ENCODE measurements at regions not wholly inside any gene's neighbourhood (a gene's known extent, or its start where the extent isn't known, plus 50 kb on each side); places are given as distances from the start of the nearest gene placed in this dataset.

DNA sequence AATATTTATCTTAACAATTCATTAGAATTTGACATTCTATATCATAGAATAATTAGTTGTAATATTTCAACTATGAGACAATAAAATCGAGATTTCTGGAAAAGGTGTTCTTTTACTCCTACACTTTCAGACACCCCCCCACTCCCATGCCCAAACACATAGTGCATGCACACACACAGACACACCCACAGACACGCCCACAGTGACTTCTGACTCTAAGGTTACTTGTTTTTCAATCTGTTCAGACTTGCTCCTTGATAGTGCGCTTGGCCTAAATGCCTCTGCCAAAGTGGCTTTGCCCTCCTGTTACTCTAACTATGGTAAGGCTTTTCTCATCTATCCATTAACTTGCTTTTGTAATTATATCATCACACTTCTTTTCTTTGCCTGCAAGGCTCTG, 144.0 kb upstream of the PPP1R3A start:
- no peaks in the 10 kb centered on the region for H4K20me1 ChIP-seq (ENCODE audit: insufficient read depth)
- H3K36me3 ChIP-seq (ENCODE audit: control insufficient read depth in 1 of 2, insufficient read depth in 2 of 2, low read length in 2 of 2), result no peaks in the 10 kb centered on the region
- H3K4me3 ChIP-seq (replicated peaks in 1 of 2; ENCODE audit: low read depth in 1 of 2, low read length in 2 of 2), result no peak overlapping the region
- no peak overlapping the region for H3K9ac ChIP-seq (ENCODE audit: low read length)
- ATAC-seq, result no peak
- TF ChIP-seq EZH2 (IDR thresholded peaks at IDR 0.05), result no peak
- no peak for TF ChIP-seq SRF (IDR thresholded peaks at IDR 0.05; ENCODE audit: low read depth)
- no peak for TF ChIP-seq ELF1 (IDR thresholded peaks at IDR 0.05; ENCODE audit: borderline replicate concordance, low read depth)
- TF ChIP-seq POLR2A (IDR thresholded peaks at IDR 0.05; ENCODE audit: borderline replicate concordance, extremely low read depth, insufficient read depth, insufficient read length), result no peak
- no peak for TF ChIP-seq JUND (IDR thresholded peaks at IDR 0.05)
- TF ChIP-seq ZBTB33 (IDR thresholded peaks at IDR 0.05; ENCODE audit: extremely low read depth, insufficient replicate concordance, low read length), result no peak
- TF ChIP-seq CTCF (IDR thresholded peaks at IDR 0.05 in 2 of 3, conservative IDR thresholded peaks at IDR 0.05 in 1 of 3; ENCODE audit: borderline replicate concordance in 1 of 3, insufficient read depth in 1 of 3, low read depth in 2 of 3, low read length in 2 of 3), result no peak
- no peak for TF ChIP-seq CEBPB (IDR thresholded peaks at IDR 0.05; ENCODE audit: low read depth)
- no peak for TF ChIP-seq ZFX (IDR thresholded peaks at IDR 0.05)
- no peaks in the 10 kb centered on the region for H3K4me1 ChIP-seq (ENCODE audit: control insufficient read depth in 1 of 2, insufficient read depth in 2 of 2, low read length in 2 of 2)
- BruUV-seq (replicated peaks), result no TSS peak
- no peaks in the 10 kb centered on the region for H3K9me2 ChIP-seq (ENCODE audit: insufficient read depth)
- intact Hi-C loops (cut with micrococcal nuclease), result no loop called here
- ChIA-PET POLR2A (no interaction called here), CTCF (no interaction called here), RAD21 (ENCODE audit: low non-redundant PET in 1 of 2, low total read pairs in 2 of 2, uncharacterized antibody in 2 of 2, unreplicated experiment in 2 of 2) (no interaction called here)
- no peak for DNase-seq (ENCODE audit: low read depth, low spot score)
- no peak overlapping the region for H3K4me2 ChIP-seq (ENCODE audit: low read length)
- no peaks in the 10 kb centered on the region for H3K9me3 ChIP-seq (ENCODE audit: control insufficient read depth in 1 of 2, insufficient read depth in 1 of 2, low read depth in 1 of 2, low read length in 2 of 2)
- H3K27me3 ChIP-seq (ENCODE audit: insufficient read depth, low read length), result no peaks in the 10 kb centered on the region
- no peaks in the 10 kb centered on the region for H3K79me2 ChIP-seq (ENCODE audit: insufficient read depth, low read length)
- peak overlapping the region; percentile 68 for H2AFZ ChIP-seq (ENCODE audit: low read depth, low read length, poor library complexity, severe bottlenecking)
- no peak overlapping the region for H3K27ac ChIP-seq (ENCODE audit: low read depth, low read length)

Measured in HCT116 (cell line).